NCI-H1417 treated with DMSO at 0.1 percent for 48 hours (cell line): ENCODE measurements at regions not wholly inside any gene's neighbourhood (a gene's known extent, or its start where the extent isn't known, plus 50 kb on each side); places are given as distances from the start of the nearest gene placed in this dataset.

Experiments
- DNase-seq: peaks from one replicate; lab custom pipeline; 2025; lab: John Stamatoyannopoulos, UW

DNA sequence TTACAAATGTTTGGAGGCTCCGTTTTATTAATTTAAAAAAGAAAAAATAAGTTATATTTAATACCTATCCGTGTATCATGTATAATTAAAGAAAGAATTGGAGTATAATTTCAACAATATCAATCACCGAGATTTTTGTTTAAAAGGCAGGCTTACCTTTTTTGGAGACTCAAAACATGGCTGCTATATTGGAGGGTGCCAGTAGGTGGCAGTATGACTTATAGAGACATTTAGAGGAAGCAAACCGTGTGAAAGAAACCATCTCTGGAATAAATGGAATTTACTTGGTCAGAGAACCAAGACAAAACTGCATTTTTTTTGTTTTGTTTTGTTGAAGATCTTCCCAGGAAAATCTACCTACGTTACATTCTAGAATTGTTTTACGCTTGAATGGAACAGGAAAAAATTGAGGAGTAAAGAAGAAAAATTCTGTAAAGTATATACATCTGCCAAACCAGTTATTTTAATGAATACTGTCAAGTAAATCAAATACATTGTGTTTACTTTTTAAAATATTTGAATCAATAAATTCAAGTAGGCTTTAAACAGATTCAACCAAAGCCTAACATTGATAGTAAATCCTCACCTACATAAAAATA is 802.6 kb upstream of the ALCAM start:
- no peak for DNase-seq

DNA sequence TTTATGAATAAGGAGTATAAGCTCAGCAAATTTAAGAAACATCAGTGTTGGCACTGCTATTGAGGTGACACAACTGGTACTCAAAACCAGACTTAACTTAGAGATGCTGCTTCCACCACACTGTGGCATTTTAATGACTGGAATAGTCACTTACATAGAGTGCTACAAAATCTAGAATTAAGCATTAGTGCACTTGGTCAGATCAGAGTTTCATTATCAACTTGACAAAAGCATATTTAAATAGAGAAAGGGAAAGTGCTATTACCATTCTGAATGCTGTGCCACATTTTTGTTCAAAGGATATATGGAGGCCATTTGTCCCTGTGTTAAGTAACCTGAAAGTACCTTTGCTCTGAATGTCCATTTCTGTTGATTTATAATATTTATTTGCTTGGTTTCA is 800.7 kb upstream of the ALCAM start:
- DNase-seq, result no peak

- DNase-seq, result no peak
Observed at GRCh38 chr3:104575634-104576033, 791.1 kb upstream of the ALCAM start.

- DNase-seq, result no peak
Observed at GRCh38 chr3:104578558-104578957, 788.2 kb upstream of the ALCAM start.

GRCh38 chr3:104582092-104582491 is 784.6 kb upstream of the ALCAM start:
- no peak for DNase-seq

- no peak for DNase-seq
Observed at GRCh38 chr3:104584682-104585081, 782.0 kb upstream of the ALCAM start.

GRCh38 chr3:104586344-104586743 is 780.4 kb upstream of the ALCAM start:
- no peak for DNase-seq

- no peak for DNase-seq
Observed at GRCh38 chr3:104588442-104588841, 778.3 kb upstream of the ALCAM start.

DNA sequence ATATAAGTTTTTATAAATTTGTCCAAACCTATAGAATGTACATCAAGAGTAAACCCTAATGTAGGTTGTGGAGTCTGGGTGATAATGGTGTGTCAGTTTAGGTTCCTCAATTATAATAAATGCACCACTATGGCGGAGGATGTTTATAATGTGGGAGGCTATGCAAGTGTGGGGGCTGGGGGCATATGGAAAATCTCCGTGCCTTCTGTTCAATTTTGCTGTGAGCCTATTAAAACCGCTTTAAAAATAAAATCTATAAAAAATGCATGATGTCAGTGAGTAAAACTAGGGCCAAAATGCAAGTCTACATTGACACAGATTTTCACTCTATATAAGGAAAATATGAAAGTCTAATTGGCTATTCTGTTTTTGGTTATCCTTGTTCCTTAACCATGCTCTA is 774.9 kb upstream of the ALCAM start:
- no peak for DNase-seq

GRCh38 chr3:104594491-104594890 is 772.2 kb upstream of the ALCAM start:
- DNase-seq, result no peak

- DNase-seq, result no peak
Observed at GRCh38 chr3:104596054-104596453, 770.7 kb upstream of the ALCAM start.

DNA sequence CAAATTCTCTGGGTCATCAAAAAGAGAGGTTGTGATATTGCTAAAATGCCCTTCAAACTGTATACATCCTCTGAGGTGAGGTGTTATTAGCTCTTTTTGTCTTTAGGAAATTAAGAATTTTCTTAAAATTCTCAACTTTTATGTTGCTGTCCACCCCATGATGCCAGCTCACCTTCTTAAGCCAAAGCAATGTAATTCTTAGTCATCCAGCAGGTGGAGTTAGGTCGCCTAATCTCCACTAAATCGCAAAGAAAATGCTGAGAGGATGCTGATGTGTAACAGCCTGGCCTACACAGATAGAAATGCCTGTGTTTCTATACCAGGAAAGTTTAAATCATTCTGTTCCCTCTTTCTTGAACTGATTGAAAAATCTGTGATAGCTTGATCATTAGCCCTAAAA is 770.2 kb upstream of the ALCAM start:
- DNase-seq, result no peak

DNA sequence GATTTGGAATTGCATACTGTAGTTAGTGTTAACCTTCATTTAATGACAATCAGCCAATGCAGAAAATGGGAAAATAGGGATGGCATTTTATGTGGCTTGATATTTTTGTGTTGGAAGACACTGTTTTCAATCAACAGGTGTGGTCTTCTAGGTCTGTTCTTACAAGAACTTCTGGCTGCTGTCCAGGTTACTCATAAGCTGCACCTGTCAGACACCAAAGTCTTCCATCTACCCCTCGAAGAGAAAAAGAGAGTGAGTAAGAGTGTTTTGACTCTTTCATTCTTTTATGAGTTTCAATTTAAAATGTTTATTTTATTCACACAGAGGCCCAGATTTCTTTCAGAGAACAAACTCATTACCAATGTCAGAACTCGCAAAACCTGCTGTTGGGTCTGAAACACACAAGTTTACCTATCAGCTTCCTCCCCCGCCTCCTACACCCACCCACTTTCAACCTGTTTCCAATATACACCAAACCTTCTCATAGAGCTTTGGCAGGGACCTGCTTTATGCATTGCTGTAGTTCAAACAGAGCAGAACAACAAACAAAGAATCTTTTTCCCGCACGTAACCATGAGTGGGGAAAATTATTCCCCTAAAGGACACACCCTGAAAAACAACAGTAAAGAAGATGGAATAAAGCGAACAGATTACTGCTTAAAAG is 767.7 kb upstream of the ALCAM start:
- DNase-seq, result no peak

GRCh38 chr3:104604326-104605010 is 762.2 kb upstream of the ALCAM start:
- DNase-seq, result no peak

- no peak for DNase-seq
Observed at GRCh38 chr3:104606812-104607211, 759.9 kb upstream of the ALCAM start.

GRCh38 chr3:104610730-104611652 is 755.7 kb upstream of the ALCAM start:
- no peak for DNase-seq

DNA sequence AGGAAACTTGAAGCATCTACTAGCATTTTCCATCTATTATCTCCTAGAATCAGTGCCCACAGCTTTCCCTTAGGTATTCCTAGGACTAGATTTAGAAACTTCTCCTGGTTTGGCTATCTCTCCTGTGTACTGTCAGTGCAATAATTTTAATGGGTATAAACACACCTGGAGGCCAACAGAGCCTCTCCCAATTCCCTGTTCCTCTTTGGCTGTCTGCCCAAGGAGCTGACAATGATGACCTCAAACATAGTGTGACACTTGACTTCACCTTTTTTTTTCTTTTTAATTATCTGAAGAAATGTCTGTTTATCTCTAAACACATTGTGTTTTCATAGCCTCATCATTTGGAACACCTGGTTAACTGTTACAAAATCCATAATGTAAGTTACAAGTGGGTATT is 754.5 kb upstream of the ALCAM start:
- no peak for DNase-seq

GRCh38 chr3:104614564-104614963 is 752.1 kb upstream of the ALCAM start:
- DNase-seq, result no peak

- no peak for DNase-seq
Observed at GRCh38 chr3:104628185-104628789, 738.4 kb upstream of the ALCAM start.

- no peak for DNase-seq
Observed at GRCh38 chr3:104629038-104629437, 737.7 kb upstream of the ALCAM start.

- no peak for DNase-seq
Observed at GRCh38 chr3:104631254-104631653, 735.5 kb upstream of the ALCAM start.

- no peak for DNase-seq
Observed at GRCh38 chr3:104632521-104632920, 734.2 kb upstream of the ALCAM start.
